ENCODE measurements at regions not wholly inside any gene's neighbourhood (a gene's known extent, or its start where the extent isn't known, plus 50 kb on each side); places are given as distances from the start of the nearest gene placed in this dataset.
"Not testable (repeated sequence)": the region's sequence is repeated elsewhere in the genome, so short reads cannot be mapped to it uniquely, and the experiment has no call there.

DNA sequence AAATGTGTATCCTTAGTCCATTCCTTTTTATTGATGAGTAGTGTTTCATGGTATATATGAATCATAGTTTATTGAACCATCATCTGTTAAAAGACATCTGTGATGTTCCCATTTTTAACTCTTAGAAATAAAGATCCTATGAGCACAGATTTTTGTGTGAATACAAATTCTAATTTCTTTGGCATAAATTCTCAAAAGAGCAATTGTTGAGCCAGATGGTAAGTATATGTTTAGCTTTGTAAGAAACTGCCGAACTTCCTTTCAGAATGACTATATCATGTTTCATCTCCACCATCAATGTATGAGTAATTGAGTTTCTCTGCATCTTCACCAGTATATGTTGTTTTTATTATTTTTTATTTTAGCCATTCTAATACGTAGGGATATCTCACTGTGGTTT, 526.4 kb downstream of the CDH10 start:
- intact Hi-C loops (cut with micrococcal nuclease), result no loop called here
- Mint-ChIP-seq H3K27ac (no peak overlapping the region), H3K27me3 (ENCODE audit: insufficient read depth) (no peaks in the 10 kb centered on the region), H3K4me3 (no peak overlapping the region), H3K9me3 (peaks cover 39% of the 10 kb centered on the region), H3K36me3 (ENCODE audit: low read depth) (no peaks in the 10 kb centered on the region), H3K4me1 (ENCODE audit: low read depth) (no peaks in the 10 kb centered on the region)
- no peak for DNase-seq (ENCODE audit: low spot score)

DNA sequence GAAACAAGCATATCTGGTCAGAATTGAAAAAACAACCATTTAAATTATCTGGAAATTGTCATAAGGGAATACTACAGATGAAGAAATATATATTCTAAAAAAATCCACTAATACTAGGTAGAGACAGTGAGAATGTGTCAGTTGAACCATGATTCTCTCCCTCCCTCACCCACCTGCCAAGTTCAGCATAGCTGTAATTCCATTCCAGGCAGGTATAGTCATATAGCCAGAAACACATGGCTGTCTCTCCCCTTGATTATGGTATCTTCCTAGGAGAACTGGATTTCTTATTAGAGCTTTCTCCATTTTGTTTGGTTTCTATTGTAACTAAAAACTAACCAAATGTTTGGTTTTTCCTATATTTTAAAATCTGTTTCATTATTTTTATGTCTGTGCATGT, 509.2 kb downstream of the CDH10 start:
- Mint-ChIP-seq H3K4me3 (no peak overlapping the region), H3K9me3 (peaks cover 7% of the 10 kb centered on the region), H3K36me3 (ENCODE audit: low read depth) (no peaks in the 10 kb centered on the region), H3K4me1 (ENCODE audit: low read depth) (no peaks in the 10 kb centered on the region), H3K27me3 (ENCODE audit: insufficient read depth) (no peaks in the 10 kb centered on the region), H3K27ac (no peak overlapping the region)
- intact Hi-C loops (cut with micrococcal nuclease), result no loop called here
- no peak for DNase-seq (ENCODE audit: low spot score)

GRCh38 chr5:24141046-24141445, 503.7 kb downstream of the CDH10 start:
- no peak overlapping the region for H3K27ac Mint-ChIP-seq
- H3K27me3 Mint-ChIP-seq (ENCODE audit: insufficient read depth), result no peaks in the 10 kb centered on the region
- peaks cover 14% of the 10 kb centered on the region for H3K9me3 Mint-ChIP-seq
- no peaks in the 10 kb centered on the region for H3K4me1 Mint-ChIP-seq (ENCODE audit: low read depth)
- intact Hi-C loops (cut with micrococcal nuclease), result no loop called here
- no peaks in the 10 kb centered on the region for H3K36me3 Mint-ChIP-seq (ENCODE audit: low read depth)
- no peak for DNase-seq (ENCODE audit: low spot score)
- H3K4me3 Mint-ChIP-seq, result no peak overlapping the region

- H3K27me3 Mint-ChIP-seq (ENCODE audit: insufficient read depth), result no peaks in the 10 kb centered on the region
- no peaks in the 10 kb centered on the region for H3K4me1 Mint-ChIP-seq (ENCODE audit: low read depth)
- H3K36me3 Mint-ChIP-seq (ENCODE audit: low read depth), result no peaks in the 10 kb centered on the region
- no peak for DNase-seq (ENCODE audit: low spot score)
- no peak overlapping the region for H3K27ac Mint-ChIP-seq
- intact Hi-C loops (cut with micrococcal nuclease), result no loop called here
- H3K9me3 Mint-ChIP-seq, result peaks cover 16% of the 10 kb centered on the region
- no peak overlapping the region for H3K4me3 Mint-ChIP-seq
These were observed 502.4 kb downstream of the CDH10 start for GRCh38 chr5:24142341-24142740.

- no peak for DNase-seq (ENCODE audit: low spot score)
- peaks cover 15% of the 10 kb centered on the region for H3K9me3 Mint-ChIP-seq
- no peaks in the 10 kb centered on the region for H3K27me3 Mint-ChIP-seq (ENCODE audit: insufficient read depth)
- intact Hi-C loops (cut with micrococcal nuclease), result no loop called here
- no peak overlapping the region for H3K27ac Mint-ChIP-seq
- H3K4me1 Mint-ChIP-seq (ENCODE audit: low read depth), result no peaks in the 10 kb centered on the region
- no peak overlapping the region for H3K4me3 Mint-ChIP-seq
- no peaks in the 10 kb centered on the region for H3K36me3 Mint-ChIP-seq (ENCODE audit: low read depth)
These were observed 499.0 kb downstream of the CDH10 start for GRCh38 chr5:24145806-24146205.

DNA sequence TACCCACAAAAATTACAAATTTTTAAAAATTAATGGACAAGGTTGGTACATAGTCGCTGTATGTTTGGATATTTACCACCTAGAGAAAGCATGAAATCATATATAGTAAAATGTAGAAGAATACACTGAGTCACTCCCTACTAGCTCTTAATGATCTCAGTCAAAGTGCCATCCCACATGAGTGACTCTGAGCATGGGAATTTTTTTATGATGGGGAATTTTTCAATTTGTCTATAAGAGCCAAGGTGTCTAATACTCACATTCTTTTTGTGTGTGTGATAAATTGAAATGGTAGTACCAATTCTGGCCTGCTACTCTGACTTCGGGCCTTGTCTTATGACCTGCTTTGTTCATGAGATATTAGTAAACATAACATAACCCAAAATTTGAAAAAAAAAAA, 483.2 kb downstream of the CDH10 start:
- H3K27me3 Mint-ChIP-seq (ENCODE audit: insufficient read depth), result no peaks in the 10 kb centered on the region
- peaks cover 22% of the 10 kb centered on the region for H3K9me3 Mint-ChIP-seq
- no peak for DNase-seq (ENCODE audit: low spot score)
- no peaks in the 10 kb centered on the region for H3K36me3 Mint-ChIP-seq (ENCODE audit: low read depth)
- intact Hi-C loops (cut with micrococcal nuclease), result no loop called here
- H3K4me1 Mint-ChIP-seq (ENCODE audit: low read depth), result no peaks in the 10 kb centered on the region
- H3K4me3 Mint-ChIP-seq, result no peak overlapping the region
- no peak overlapping the region for H3K27ac Mint-ChIP-seq

GRCh38 chr5:24162343-24162742, 482.4 kb downstream of the CDH10 start:
- H3K27me3 Mint-ChIP-seq (ENCODE audit: insufficient read depth), result no peaks in the 10 kb centered on the region
- no peaks in the 10 kb centered on the region for H3K4me1 Mint-ChIP-seq (ENCODE audit: low read depth)
- no peak for DNase-seq (ENCODE audit: low spot score)
- no peak overlapping the region for H3K27ac Mint-ChIP-seq
- no peaks in the 10 kb centered on the region for H3K36me3 Mint-ChIP-seq (ENCODE audit: low read depth)
- intact Hi-C loops (cut with micrococcal nuclease), result no loop called here
- no peak overlapping the region for H3K4me3 Mint-ChIP-seq
- peaks cover 15% of the 10 kb centered on the region for H3K9me3 Mint-ChIP-seq

DNA sequence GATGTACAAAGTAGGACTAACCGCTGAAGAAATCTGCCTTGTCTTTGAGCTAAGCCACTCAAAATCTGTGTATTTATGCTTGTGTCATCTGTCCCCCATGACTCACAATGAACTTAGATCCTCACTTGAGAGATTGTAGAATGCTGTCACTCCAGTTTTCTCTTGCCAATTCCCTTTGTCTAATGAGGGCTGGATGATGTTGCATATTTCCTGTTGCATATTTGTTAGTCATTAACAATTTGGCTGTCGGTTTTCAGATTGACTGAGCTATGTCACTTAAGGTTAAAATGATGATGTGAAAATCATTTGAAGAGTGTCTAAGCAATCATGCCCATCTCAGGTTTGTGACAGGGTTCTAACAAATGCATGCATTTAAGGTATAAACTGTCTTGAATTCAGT, 481.7 kb downstream of the CDH10 start:
- peaks cover 18% of the 10 kb centered on the region for H3K9me3 Mint-ChIP-seq

DNA sequence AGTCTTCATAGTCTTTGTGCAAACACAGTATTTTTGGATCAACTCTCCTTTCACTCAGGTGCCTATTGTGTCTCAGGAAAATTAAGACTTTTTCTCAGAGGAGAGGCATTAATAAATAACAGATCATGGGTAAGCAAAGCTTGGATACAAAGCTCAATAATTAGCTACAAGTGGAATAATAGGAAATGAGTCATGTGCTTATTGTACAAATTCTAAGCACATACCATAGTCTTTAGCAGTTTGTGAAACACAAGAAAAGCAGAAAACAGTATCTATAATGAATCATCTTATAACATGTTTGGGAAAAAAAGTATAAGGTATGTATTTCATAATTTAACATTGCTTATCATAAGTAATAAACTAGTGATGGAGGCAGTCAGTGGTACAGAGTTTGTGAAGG, 477.0 kb downstream of the CDH10 start:
- Mint-ChIP-seq H3K27me3 (ENCODE audit: insufficient read depth) (no peaks in the 10 kb centered on the region), H3K27ac (no peak overlapping the region), H3K36me3 (ENCODE audit: low read depth) (no peaks in the 10 kb centered on the region), H3K4me1 (ENCODE audit: low read depth) (no peaks in the 10 kb centered on the region), H3K9me3 (peaks cover 31% of the 10 kb centered on the region), H3K4me3 (no peak overlapping the region)
- intact Hi-C loops (cut with micrococcal nuclease), result no loop called here
- no peak for DNase-seq (ENCODE audit: low spot score)

More for the DNA sequence above, 481.7 kb downstream of the CDH10 start:
- Mint-ChIP-seq H3K27me3 (ENCODE audit: insufficient read depth) (no peaks in the 10 kb centered on the region), H3K27ac (no peak overlapping the region), H3K4me3 (no peak overlapping the region), H3K36me3 (ENCODE audit: low read depth) (no peaks in the 10 kb centered on the region), H3K4me1 (ENCODE audit: low read depth) (no peaks in the 10 kb centered on the region)
- intact Hi-C loops (cut with micrococcal nuclease), result no loop called here
- DNase-seq (ENCODE audit: low spot score), result no peak

DNA sequence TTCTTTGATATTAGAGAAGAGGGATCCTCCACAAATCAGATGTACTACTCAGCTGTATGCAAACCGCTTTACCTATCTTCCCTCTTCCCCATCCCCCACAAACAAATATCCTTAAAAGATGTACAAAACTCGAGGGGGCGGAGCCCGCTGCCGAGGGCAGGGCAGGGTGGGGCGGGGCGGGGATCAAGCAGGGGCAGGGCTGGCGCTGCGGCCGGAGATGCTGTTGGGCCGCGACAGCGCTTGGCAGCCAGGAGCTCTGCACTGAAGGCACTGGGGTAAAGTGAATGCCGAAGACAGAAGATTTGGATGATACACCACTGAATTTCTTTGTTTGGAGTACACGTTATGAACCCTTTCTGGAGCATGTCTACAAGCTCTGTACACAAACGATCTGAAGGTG, 474.8 kb downstream of the CDH10 start:
- no peaks in the 10 kb centered on the region for H3K4me1 Mint-ChIP-seq (ENCODE audit: low read depth)
- H3K9me3 Mint-ChIP-seq, result peaks cover 27% of the 10 kb centered on the region
- DNase-seq (ENCODE audit: low spot score), result no peak
- no peaks in the 10 kb centered on the region for H3K36me3 Mint-ChIP-seq (ENCODE audit: low read depth)
- intact Hi-C loops (cut with micrococcal nuclease), result no loop called here
- no peak overlapping the region for H3K27ac Mint-ChIP-seq
- no peak overlapping the region for H3K4me3 Mint-ChIP-seq
- no peaks in the 10 kb centered on the region for H3K27me3 Mint-ChIP-seq (ENCODE audit: insufficient read depth)

DNA sequence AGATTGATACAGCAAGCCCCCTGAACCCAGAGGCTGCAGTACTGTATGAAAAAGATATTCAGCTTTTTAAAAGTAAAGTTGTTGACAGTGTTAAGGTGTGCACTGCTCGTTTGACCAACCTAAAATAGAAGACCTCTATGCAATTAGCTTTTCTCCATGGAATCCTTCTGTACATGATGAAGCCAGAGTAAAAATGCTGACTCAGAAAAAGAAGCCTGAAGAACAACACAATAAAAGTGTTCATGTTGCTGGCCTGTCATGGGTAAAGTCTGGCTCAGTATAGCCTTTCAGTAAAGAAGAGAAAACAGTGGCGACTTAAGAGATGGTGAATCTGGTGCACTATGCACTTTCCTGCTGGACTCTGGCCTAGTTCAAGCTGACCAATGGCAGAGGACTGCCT, 473.8 kb downstream of the CDH10 start:
- H3K4me1 Mint-ChIP-seq (ENCODE audit: low read depth); DNase-seq (ENCODE audit: low spot score); H3K36me3 Mint-ChIP-seq (ENCODE audit: low read depth); H3K4me3 Mint-ChIP-seq; intact Hi-C loops (cut with micrococcal nuclease); H3K27me3 Mint-ChIP-seq (ENCODE audit: insufficient read depth); H3K27ac Mint-ChIP-seq: not testable (repeated sequence)
- H3K9me3 Mint-ChIP-seq, result peaks cover 24% of the 10 kb centered on the region

DNA sequence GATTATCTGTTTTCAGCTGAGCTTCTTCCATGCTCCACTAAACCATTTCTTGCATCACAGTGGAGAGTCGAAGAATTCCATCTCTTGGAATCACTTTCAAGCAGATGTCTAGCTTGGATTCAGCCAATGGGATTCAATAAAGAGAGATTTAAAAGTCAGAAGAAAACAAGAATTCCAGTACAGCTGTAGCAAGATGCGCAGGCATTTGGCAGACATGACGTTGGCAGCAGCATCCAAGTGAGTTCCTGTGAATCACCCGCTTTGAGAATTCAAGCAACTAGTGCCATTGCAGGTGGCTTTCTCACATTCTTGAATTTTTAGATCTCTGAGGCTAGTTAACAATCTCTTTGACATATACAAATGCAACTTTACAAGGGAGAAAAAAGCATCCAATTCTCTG, 467.0 kb downstream of the CDH10 start:
- H3K9me3 Mint-ChIP-seq, result no peaks in the 10 kb centered on the region
- no peak for DNase-seq (ENCODE audit: low spot score)
- no peaks in the 10 kb centered on the region for H3K4me1 Mint-ChIP-seq (ENCODE audit: low read depth)
- no peaks in the 10 kb centered on the region for H3K27me3 Mint-ChIP-seq (ENCODE audit: insufficient read depth)
- intact Hi-C loops (cut with micrococcal nuclease), result no loop called here
- no peak overlapping the region for H3K27ac Mint-ChIP-seq
- H3K4me3 Mint-ChIP-seq, result no peak overlapping the region
- no peaks in the 10 kb centered on the region for H3K36me3 Mint-ChIP-seq (ENCODE audit: low read depth)

DNA sequence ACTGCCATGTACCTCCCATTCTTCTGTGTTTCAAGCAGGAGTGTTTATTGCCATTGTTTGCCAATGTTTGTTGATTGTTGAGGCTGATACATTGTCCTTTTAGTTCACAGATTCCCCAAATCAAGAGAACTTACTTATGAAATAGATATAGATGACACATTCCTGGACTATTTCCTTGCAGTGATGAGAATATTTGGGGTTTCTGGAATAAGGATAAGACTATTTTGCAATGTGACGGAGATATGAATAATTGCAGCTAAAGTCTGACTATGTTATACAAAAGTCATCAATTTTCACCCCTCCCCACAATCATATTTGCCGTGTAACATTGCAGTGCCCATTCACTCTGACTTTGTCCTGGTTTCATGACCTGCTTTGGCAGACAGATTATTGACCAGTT, 460.8 kb downstream of the CDH10 start:
- no peaks in the 10 kb centered on the region for H3K4me1 Mint-ChIP-seq (ENCODE audit: low read depth)

DNA sequence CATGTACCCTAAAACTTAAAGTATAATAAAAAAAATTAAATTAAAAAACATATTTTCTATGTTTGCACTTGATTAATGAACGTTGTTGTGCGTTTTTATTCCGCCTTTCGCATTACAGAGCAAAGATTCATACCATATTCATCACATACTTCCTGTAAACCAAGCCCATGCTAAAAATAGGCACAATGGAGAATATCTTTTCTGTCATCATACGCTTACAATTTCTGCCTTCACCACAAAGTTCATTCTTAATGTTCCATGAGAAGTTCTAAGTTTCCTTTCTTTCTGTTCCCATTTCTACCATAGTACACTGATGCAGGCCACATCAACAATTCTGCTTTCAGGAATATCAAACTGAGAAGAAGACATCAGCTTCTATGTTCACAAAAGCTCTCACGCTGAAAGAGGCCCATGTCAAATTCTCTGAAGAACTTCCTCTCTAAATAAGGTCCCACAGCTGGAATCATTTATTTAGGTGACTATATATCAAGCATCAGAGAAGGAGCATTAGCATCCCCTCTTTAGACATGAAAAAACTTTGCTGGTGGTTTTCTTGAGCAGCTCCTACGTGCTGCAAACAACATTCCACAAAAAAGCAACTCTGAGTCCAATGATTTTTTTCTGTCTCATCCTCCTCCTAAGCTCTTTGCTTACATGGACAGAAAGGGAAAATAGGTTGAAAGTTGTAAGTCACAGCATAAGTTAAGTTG, 456.4 kb downstream of the CDH10 start:
- Mint-ChIP-seq H3K4me1 (ENCODE audit: low read depth) (no peaks in the 10 kb centered on the region), H3K4me3 (no peak overlapping the region), H3K9me3 (peaks cover 18% of the 10 kb centered on the region), H3K36me3 (ENCODE audit: low read depth) (no peaks in the 10 kb centered on the region), H3K27ac (no peak overlapping the region), H3K27me3 (ENCODE audit: insufficient read depth) (no peaks in the 10 kb centered on the region)
- intact Hi-C loops (cut with micrococcal nuclease), result no loop called here
- no peak for DNase-seq (ENCODE audit: low spot score)

More for the DNA sequence above, 460.8 kb downstream of the CDH10 start:
- H3K36me3 Mint-ChIP-seq (ENCODE audit: low read depth), result no peaks in the 10 kb centered on the region
- H3K4me3 Mint-ChIP-seq, result no peak overlapping the region
- H3K27ac Mint-ChIP-seq, result no peak overlapping the region
- no peaks in the 10 kb centered on the region for H3K27me3 Mint-ChIP-seq (ENCODE audit: insufficient read depth)
- peaks cover 8% of the 10 kb centered on the region for H3K9me3 Mint-ChIP-seq
- no peak for DNase-seq (ENCODE audit: low spot score)
- intact Hi-C loops (cut with micrococcal nuclease), result no loop called here
